Mesendoderm (in vitro differentiated cells): ENCODE measurements at regions not wholly inside any gene's neighbourhood (a gene's known extent, or its start where the extent isn't known, plus 50 kb on each side); places are given as distances from the start of the nearest gene placed in this dataset.

Experiments used
- DNase-seq: peaks from one replicate; pipeline ENCODE4 v3.0.0; 2013
- H2AK5ac ChIP-seq: 2 replicates; pipeline ENCODE4 v1.6.1; 2013; ENCODE audit warnings: low read length, inconsistent platforms
- H2BK120ac ChIP-seq: 2 replicates; pipeline ENCODE4 v1.6.1; 2013; ENCODE audit warnings: low read depth, mild to moderate bottlenecking, low read length, moderate library complexity, mixed read lengths
- H2BK15ac ChIP-seq: replicated peaks from 2 replicates; pipeline ENCODE4 v1.6.1; 2013; ENCODE audit warnings: low read depth, mild to moderate bottlenecking, moderate library complexity
- H2BK5ac ChIP-seq: 2 replicates; pipeline ENCODE4 v1.6.1; 2013; ENCODE audit warnings: low read length, inconsistent platforms
- H3K18ac ChIP-seq: 2 replicates; pipeline ENCODE4 v1.6.1; 2013; ENCODE audit warnings: mild to moderate bottlenecking, low read length, mixed read lengths
- H3K23ac ChIP-seq: one replicate; pipeline ENCODE4 v1.6.1; 2013; ENCODE audit warnings: low read length
- H3K27ac ChIP-seq: 2 replicates; pipeline ENCODE4 v1.5.1; 2013; ENCODE audit warnings: low read depth, mild to moderate bottlenecking, inconsistent platforms, low read length, moderate library complexity
- H3K27me3 ChIP-seq: 2 replicates; pipeline ENCODE4 v1.6.1; 2013; ENCODE audit warnings: low read length, control low read depth, mild to moderate bottlenecking, inconsistent platforms; ENCODE audit not compliant: insufficient read depth, poor library complexity
- H3K36me3 ChIP-seq: 2 replicates; pipeline ENCODE4 v1.6.1; 2013; ENCODE audit warnings: low read length, inconsistent platforms; ENCODE audit not compliant: control insufficient read depth, insufficient read depth
- H3K4ac ChIP-seq: one replicate; pipeline ENCODE4 v1.6.1; 2013; ENCODE audit warnings: low read depth, mild to moderate bottlenecking, low read length, moderate library complexity
- H3K4me1 ChIP-seq: 2 replicates; pipeline ENCODE4 v1.6.1; 2013; ENCODE audit warnings: low read depth, low read length, inconsistent platforms; ENCODE audit not compliant: control insufficient read depth
- H3K4me2 ChIP-seq: 2 replicates; pipeline ENCODE4 v1.6.1; 2013; ENCODE audit warnings: low read length
- H3K4me3 ChIP-seq: 2 replicates; pipeline ENCODE4 v1.5.1; 2013; ENCODE audit warnings: mild to moderate bottlenecking, low read length
- H3K56ac ChIP-seq: one replicate; pipeline ENCODE4 v1.6.1; 2013; ENCODE audit warnings: low read length
- H3K79me1 ChIP-seq: 2 replicates; pipeline ENCODE4 v1.6.1; 2013; ENCODE audit warnings: low read length, inconsistent platforms
- H3K79me2 ChIP-seq: 2 replicates; pipeline ENCODE4 v1.6.1; 2013; ENCODE audit warnings: mild to moderate bottlenecking, low read length; ENCODE audit not compliant: control insufficient read depth, insufficient read depth
- H3K9ac ChIP-seq: 2 replicates; pipeline ENCODE4 v1.6.1; 2013; ENCODE audit warnings: low read length, inconsistent platforms
- H4K5ac ChIP-seq: one replicate; pipeline ENCODE4 v1.6.1; 2013; ENCODE audit warnings: low read length
- H4K8ac ChIP-seq: one replicate; pipeline ENCODE4 v1.6.1; 2013; ENCODE audit warnings: low read depth, mild to moderate bottlenecking, control low read depth, low read length, moderate library complexity
- WGBS: extraction: QIAGEN DNeasy Blood & Tissue Kit; methylation state at CpG from one replicate; pipeline ENCODE4 v1.1.7; 2013; ENCODE audit warnings: low lambda C conversion rate, missing lambda C conversion rate; ENCODE audit not compliant: insufficient coverage; ENCODE audit errors: extremely low coverage; 5-methylcytosine and 5-hydroxymethylcytosine counted together

- no peaks in the 10 kb centered on the region for H3K4me1 ChIP-seq
- no peaks in the 10 kb centered on the region for H3K36me3 ChIP-seq
- H3K79me1 ChIP-seq = no peaks in the 10 kb centered on the region
- H3K4ac ChIP-seq = no peak overlapping the region
- no peak overlapping the region for H3K4me2 ChIP-seq
- DNase-seq = no peak
- H3K9ac ChIP-seq = no peak overlapping the region
- H3K18ac ChIP-seq = no peak overlapping the region
- H3K56ac ChIP-seq = no peak overlapping the region
- no CpG with 5 or more reads among the region's 1 CpG for whole genome bisulfite sequencing
- no peak overlapping the region for H4K5ac ChIP-seq
- no peak overlapping the region for H3K23ac ChIP-seq
- H2AK5ac ChIP-seq = no peak overlapping the region
- no peak overlapping the region for H3K4me3 ChIP-seq
- H2BK120ac ChIP-seq = no peak overlapping the region
- no peak overlapping the region for H3K27ac ChIP-seq
- H2BK5ac ChIP-seq = no peak overlapping the region
- H4K8ac ChIP-seq = no peak overlapping the region
- no peak overlapping the region for H2BK15ac ChIP-seq
- H3K27me3 ChIP-seq = no peaks in the 10 kb centered on the region
- H3K79me2 ChIP-seq = no peaks in the 10 kb centered on the region
Observed at GRCh38 chr6:96381246-96381645, 140.4 kb upstream of the UFL1 start.

- Histone ChIP-seq H3K4me2 (no peak overlapping the region), H3K4ac (no peak overlapping the region), H4K8ac (no peak overlapping the region), H3K27ac (no peak overlapping the region), H2AK5ac (no peak overlapping the region), H3K18ac (no peak overlapping the region), H2BK15ac (no peak overlapping the region), H3K4me1 (no peaks in the 10 kb centered on the region), H2BK5ac (no peak overlapping the region), H2BK120ac (no peak overlapping the region), H3K9ac (no peak overlapping the region), H3K4me3 (no peak overlapping the region), H4K5ac (no peak overlapping the region), H3K79me2 (no peaks in the 10 kb centered on the region), H3K23ac (no peak overlapping the region), H3K36me3 (no peaks in the 10 kb centered on the region), H3K27me3 (no peaks in the 10 kb centered on the region), H3K56ac (no peak overlapping the region), H3K79me1 (no peaks in the 10 kb centered on the region)
- DNase-seq = peak; percentile 87
- no CpG with 5 or more reads among the region's 9 CpGs for WGBS
Observed at GRCh38 chr6:96391776-96392360, 129.7 kb upstream of the UFL1 start.

- no peaks in the 10 kb centered on the region for H3K79me1 ChIP-seq
- no peak overlapping the region for H2BK5ac ChIP-seq
- no peak overlapping the region for H3K4ac ChIP-seq
- H3K79me2 ChIP-seq = no peaks in the 10 kb centered on the region
- no peak overlapping the region for H3K9ac ChIP-seq
- H4K8ac ChIP-seq = no peak overlapping the region
- no peak overlapping the region for H2BK120ac ChIP-seq
- H3K4me1 ChIP-seq = no peaks in the 10 kb centered on the region
- no peak overlapping the region for H3K4me2 ChIP-seq
- DNase-seq = peak; percentile 19
- no peaks in the 10 kb centered on the region for H3K36me3 ChIP-seq
- H3K18ac ChIP-seq = no peak overlapping the region
- H2BK15ac ChIP-seq = no peak overlapping the region
- no CpG with 5 or more reads among the region's 3 CpGs for WGBS
- no peak overlapping the region for H3K27ac ChIP-seq
- H3K27me3 ChIP-seq = no peaks in the 10 kb centered on the region
- H4K5ac ChIP-seq = no peak overlapping the region
- no peak overlapping the region for H3K56ac ChIP-seq
- H2AK5ac ChIP-seq = no peak overlapping the region
- no peak overlapping the region for H3K4me3 ChIP-seq
- no peak overlapping the region for H3K23ac ChIP-seq
Observed at GRCh38 chr6:96394727-96395126, 126.9 kb upstream of the UFL1 start.

GRCh38 chr6:96410467-96410866, 111.1 kb upstream of the UFL1 start:
- Histone ChIP-seq H3K36me3 (no peaks in the 10 kb centered on the region), H3K79me1 (no peaks in the 10 kb centered on the region), H2BK15ac (no peak overlapping the region), H3K27ac (no peak overlapping the region), H3K4me1 (no peaks in the 10 kb centered on the region), H2AK5ac (no peak overlapping the region), H4K5ac (no peak overlapping the region), H3K79me2 (no peaks in the 10 kb centered on the region), H4K8ac (no peak overlapping the region), H3K23ac (no peak overlapping the region), H3K27me3 (no peaks in the 10 kb centered on the region), H2BK5ac (no peak overlapping the region), H3K9ac (no peak overlapping the region), H3K56ac (no peak overlapping the region), H2BK120ac (no peak overlapping the region), H3K4me2 (no peak overlapping the region), H3K18ac (no peak overlapping the region), H3K4ac (no peak overlapping the region), H3K4me3 (no peak overlapping the region)
- DNase-seq = no peak
- no CpG with 5 or more reads among the region's 1 CpG for WGBS

GRCh38 chr6:96420294-96420693, 101.3 kb upstream of the UFL1 start:
- no peak overlapping the region for H2BK15ac ChIP-seq
- no peaks in the 10 kb centered on the region for H3K27me3 ChIP-seq
- H2BK120ac ChIP-seq = no peak overlapping the region
- no peak overlapping the region for H4K5ac ChIP-seq
- H4K8ac ChIP-seq = no peak overlapping the region
- no peak overlapping the region for H2AK5ac ChIP-seq
- no peak overlapping the region for H3K4me2 ChIP-seq
- H2BK5ac ChIP-seq = no peak overlapping the region
- no peak overlapping the region for H3K9ac ChIP-seq
- DNase-seq = no peak
- no peak overlapping the region for H3K27ac ChIP-seq
- WGBS = no CpG with 5 or more reads among the region's 1 CpG
- no peaks in the 10 kb centered on the region for H3K79me2 ChIP-seq
- H3K18ac ChIP-seq = no peak overlapping the region
- H3K4ac ChIP-seq = no peak overlapping the region
- H3K23ac ChIP-seq = no peak overlapping the region
- no peak overlapping the region for H3K4me3 ChIP-seq
- H3K79me1 ChIP-seq = no peaks in the 10 kb centered on the region
- no peak overlapping the region for H3K56ac ChIP-seq
- no peaks in the 10 kb centered on the region for H3K36me3 ChIP-seq
- H3K4me1 ChIP-seq = no peaks in the 10 kb centered on the region

- Histone ChIP-seq H2AK5ac (no peak overlapping the region), H3K27me3 (no peaks in the 10 kb centered on the region), H3K4me1 (no peaks in the 10 kb centered on the region), H3K56ac (no peak overlapping the region), H3K4me2 (no peak overlapping the region), H3K4me3 (no peak overlapping the region), H2BK120ac (no peak overlapping the region), H3K23ac (no peak overlapping the region), H4K8ac (no peak overlapping the region), H2BK5ac (no peak overlapping the region), H3K79me2 (no peaks in the 10 kb centered on the region), H3K27ac (no peak overlapping the region), H3K4ac (no peak overlapping the region), H4K5ac (no peak overlapping the region), H3K79me1 (no peaks in the 10 kb centered on the region), H3K18ac (no peak overlapping the region), H3K36me3 (no peaks in the 10 kb centered on the region), H2BK15ac (no peak overlapping the region), H3K9ac (no peak overlapping the region)
- no CpG with 5 or more reads among the region's 2 CpGs for WGBS
- DNase-seq = no peak
Observed at GRCh38 chr6:96433950-96434349, 87.7 kb upstream of the UFL1 start.
